Neural cell (in vitro differentiated cells): ENCODE measurements at regions not wholly inside any gene's neighbourhood (a gene's known extent, or its start where the extent isn't known, plus 50 kb on each side); places are given as distances from the start of the nearest gene placed in this dataset.

Experiments
- H2AFZ ChIP-seq: fragments of 200-600, 300-800 bp; sonication (generic), shearing (Covaris generic); 2 replicates; pipeline ENCODE4 v1.6.0; 2014; ENCODE audit warnings: low read depth, mild to moderate bottlenecking, antibody characterized with exemption, low read length, moderate library complexity
- H3F3A ChIP-seq: fragments of 200-600 bp; shearing (Covaris generic); 2 replicates; pipeline ENCODE4 v1.6.1; 2016; ENCODE audit warnings: mild to moderate bottlenecking, moderate library complexity, mixed read lengths, antibody characterized with exemption, low read length; ENCODE audit not compliant: insufficient read depth, poor library complexity, severe bottlenecking
- H3K27ac ChIP-seq: fragments of 200-600, 300-800 bp; sonication (generic), shearing (Covaris generic); 2 replicates; pipeline ENCODE4 v1.5.1; 2014; ENCODE audit warnings: mild to moderate bottlenecking, low read length, moderate library complexity
- H3K27me3 ChIP-seq: fragments of 300-800, 200-600 bp; sonication (generic), shearing (Covaris generic); 2 replicates; pipeline ENCODE4 v1.6.0; 2014; ENCODE audit warnings: mild to moderate bottlenecking, low read depth, low read length, moderate library complexity; ENCODE audit not compliant: insufficient read depth
- H3K36me3 ChIP-seq: fragments of 300-800, 200-600 bp; sonication (generic), shearing (Covaris generic); 2 replicates; pipeline ENCODE4 v1.5.1; 2014; ENCODE audit warnings: mild to moderate bottlenecking, antibody characterized with exemption, low read length, moderate library complexity; ENCODE audit not compliant: insufficient read depth
- H3K4me2 ChIP-seq: fragments of 300-800, 200-600 bp; sonication (generic), shearing (Covaris generic); 2 replicates; pipeline ENCODE4 v1.6.0; 2014; ENCODE audit warnings: mild to moderate bottlenecking, low read length
- H3K4me3 ChIP-seq: fragments of 300-800, 200-600 bp; sonication (generic), shearing (Covaris generic); 2 replicates; pipeline ENCODE4 v1.5.1; 2014; ENCODE audit warnings: mild to moderate bottlenecking, low read length, moderate library complexity
- H3K79me2 ChIP-seq: fragments of 200-600 bp; shearing (Covaris generic); replicated peaks from 2 replicates; pipeline ENCODE4 v1.6.0; 2014; ENCODE audit warnings: mild to moderate bottlenecking, low read length, moderate library complexity; ENCODE audit not compliant: insufficient read depth
- H3K9ac ChIP-seq: fragments of 300-800, 200-600 bp; sonication (generic), shearing (Covaris generic); 2 replicates; pipeline ENCODE4 v1.6.1; 2016; ENCODE audit warnings: mild to moderate bottlenecking, low read length, mixed read lengths
- H3K9me2 ChIP-seq: fragments of 200-600 bp; shearing (Covaris generic); 2 replicates; pipeline ENCODE4 v1.6.1; 2016; ENCODE audit warnings: mild to moderate bottlenecking, low read length, mixed read lengths; ENCODE audit not compliant: insufficient read depth
- H3K9me3 ChIP-seq: fragments of 200-600, 300-800 bp; sonication (generic), shearing (Covaris generic); 2 replicates; pipeline ENCODE4 v1.6.1; 2016; ENCODE audit warnings: mild to moderate bottlenecking, mixed run types, low read length, moderate library complexity, mixed read lengths
- H4K20me1 ChIP-seq: fragments of 200-600 bp; shearing (Covaris generic); 2 replicates; pipeline ENCODE4 v1.6.1; 2016; ENCODE audit warnings: mild to moderate bottlenecking, mixed run types; ENCODE audit not compliant: insufficient read depth
- EP300 ChIP-seq: fragments of 450-650 bp; conservative IDR thresholded peaks from 2 replicates; pipeline ENCODE4 v1.6.1; 2014; ENCODE audit warnings: antibody characterized with exemption, mild to moderate bottlenecking, moderate library complexity; ENCODE audit not compliant: poor library complexity, severe bottlenecking
- MXI1 ChIP-seq: fragments of 450-650 bp; conservative IDR thresholded peaks from 2 replicates; pipeline ENCODE4 v1.6.1; 2014; ENCODE audit warnings: antibody characterized with exemption, mild to moderate bottlenecking; ENCODE audit not compliant: poor library complexity, severe bottlenecking
- POLR2AphosphoS5 ChIP-seq: IDR thresholded peaks from 2 replicates; pipeline ENCODE4 v1.6.1; 2012
- RAD21 ChIP-seq: fragments of 450-650 bp; conservative IDR thresholded peaks from 2 replicates; pipeline ENCODE4 v1.6.1; 2014; ENCODE audit warnings: antibody characterized with exemption, mild to moderate bottlenecking, moderate library complexity
- SMC3 ChIP-seq: fragments of 450-650 bp; conservative IDR thresholded peaks from 2 replicates; pipeline ENCODE4 v1.6.1; 2014; ENCODE audit warnings: antibody characterized with exemption, mild to moderate bottlenecking, moderate library complexity; ENCODE audit not compliant: poor library complexity
- TAF1 ChIP-seq: IDR thresholded peaks from 2 replicates; pipeline ENCODE4 v1.6.1; 2012; ENCODE audit warnings: low read depth
- TF ChIP-seq, protein P1 (sequence below): IDR thresholded peaks from 2 replicates; pipeline ENCODE4 v1.6.1; 2012; ENCODE audit warnings: borderline replicate concordance
- TF ChIP-seq, protein P2 (sequence below): fragments of 450-650 bp; IDR thresholded peaks from 2 replicates; pipeline ENCODE4 v1.5.1; 2014; ENCODE audit warnings: antibody characterized with exemption, mild to moderate bottlenecking, moderate library complexity; ENCODE audit not compliant: poor library complexity, severe bottlenecking

DNA sequence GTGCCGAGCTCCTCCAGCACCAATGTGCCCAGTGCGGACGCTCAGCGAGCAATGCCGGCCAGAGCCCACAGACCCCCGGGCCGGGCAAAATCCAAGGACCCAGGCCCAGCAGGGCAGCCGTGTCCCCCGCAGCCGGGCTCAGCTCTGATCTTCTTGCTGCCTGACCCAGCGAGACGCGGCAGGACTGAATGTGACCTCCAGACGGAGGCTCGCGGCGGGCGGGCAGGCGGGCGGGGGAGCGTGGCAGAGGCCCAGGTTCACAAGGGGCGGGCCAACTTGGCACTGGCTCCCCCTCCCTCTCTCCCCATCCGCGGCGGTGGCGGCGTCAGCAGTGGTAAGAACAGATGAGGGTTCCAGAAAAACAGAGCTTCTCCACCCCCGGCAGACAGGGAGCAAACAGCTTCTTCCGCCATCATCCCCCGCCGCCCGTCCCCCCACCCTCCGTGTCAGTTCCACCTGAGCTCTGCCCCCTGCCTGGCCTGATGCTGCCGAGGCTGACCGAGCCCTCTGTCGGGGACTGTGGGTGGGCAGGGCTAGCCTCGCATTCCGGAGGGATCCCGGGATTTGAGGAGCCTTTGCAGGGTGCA lies 94.3 kb downstream of the RFLNA start:
- Histone ChIP-seq H4K20me1 (no peaks in the 10 kb centered on the region), H3K9ac (peak overlapping the region; percentile 54), H3K4me2 (no peak overlapping the region), H2AFZ (no peak overlapping the region), H3K9me2 (no peaks in the 10 kb centered on the region), H3K27me3 (no peaks in the 10 kb centered on the region), H3F3A (no peaks in the 10 kb centered on the region), H3K27ac (no peak overlapping the region), H3K9me3 (no peaks in the 10 kb centered on the region), H3K4me3 (peak overlapping the region; percentile 63), H3K79me2 (no peaks in the 10 kb centered on the region), H3K36me3 (no peaks in the 10 kb centered on the region)
- TF ChIP-seq, protein P1, sequence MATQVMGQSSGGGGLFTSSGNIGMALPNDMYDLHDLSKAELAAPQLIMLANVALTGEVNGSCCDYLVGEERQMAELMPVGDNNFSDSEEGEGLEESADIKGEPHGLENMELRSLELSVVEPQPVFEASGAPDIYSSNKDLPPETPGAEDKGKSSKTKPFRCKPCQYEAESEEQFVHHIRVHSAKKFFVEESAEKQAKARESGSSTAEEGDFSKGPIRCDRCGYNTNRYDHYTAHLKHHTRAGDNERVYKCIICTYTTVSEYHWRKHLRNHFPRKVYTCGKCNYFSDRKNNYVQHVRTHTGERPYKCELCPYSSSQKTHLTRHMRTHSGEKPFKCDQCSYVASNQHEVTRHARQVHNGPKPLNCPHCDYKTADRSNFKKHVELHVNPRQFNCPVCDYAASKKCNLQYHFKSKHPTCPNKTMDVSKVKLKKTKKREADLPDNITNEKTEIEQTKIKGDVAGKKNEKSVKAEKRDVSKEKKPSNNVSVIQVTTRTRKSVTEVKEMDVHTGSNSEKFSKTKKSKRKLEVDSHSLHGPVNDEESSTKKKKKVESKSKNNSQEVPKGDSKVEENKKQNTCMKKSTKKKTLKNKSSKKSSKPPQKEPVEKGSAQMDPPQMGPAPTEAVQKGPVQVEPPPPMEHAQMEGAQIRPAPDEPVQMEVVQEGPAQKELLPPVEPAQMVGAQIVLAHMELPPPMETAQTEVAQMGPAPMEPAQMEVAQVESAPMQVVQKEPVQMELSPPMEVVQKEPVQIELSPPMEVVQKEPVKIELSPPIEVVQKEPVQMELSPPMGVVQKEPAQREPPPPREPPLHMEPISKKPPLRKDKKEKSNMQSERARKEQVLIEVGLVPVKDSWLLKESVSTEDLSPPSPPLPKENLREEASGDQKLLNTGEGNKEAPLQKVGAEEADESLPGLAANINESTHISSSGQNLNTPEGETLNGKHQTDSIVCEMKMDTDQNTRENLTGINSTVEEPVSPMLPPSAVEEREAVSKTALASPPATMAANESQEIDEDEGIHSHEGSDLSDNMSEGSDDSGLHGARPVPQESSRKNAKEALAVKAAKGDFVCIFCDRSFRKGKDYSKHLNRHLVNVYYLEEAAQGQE = no peak
- no peak for TF ChIP-seq TAF1
- no peak for TF ChIP-seq RAD21
- TF ChIP-seq, protein P2, sequence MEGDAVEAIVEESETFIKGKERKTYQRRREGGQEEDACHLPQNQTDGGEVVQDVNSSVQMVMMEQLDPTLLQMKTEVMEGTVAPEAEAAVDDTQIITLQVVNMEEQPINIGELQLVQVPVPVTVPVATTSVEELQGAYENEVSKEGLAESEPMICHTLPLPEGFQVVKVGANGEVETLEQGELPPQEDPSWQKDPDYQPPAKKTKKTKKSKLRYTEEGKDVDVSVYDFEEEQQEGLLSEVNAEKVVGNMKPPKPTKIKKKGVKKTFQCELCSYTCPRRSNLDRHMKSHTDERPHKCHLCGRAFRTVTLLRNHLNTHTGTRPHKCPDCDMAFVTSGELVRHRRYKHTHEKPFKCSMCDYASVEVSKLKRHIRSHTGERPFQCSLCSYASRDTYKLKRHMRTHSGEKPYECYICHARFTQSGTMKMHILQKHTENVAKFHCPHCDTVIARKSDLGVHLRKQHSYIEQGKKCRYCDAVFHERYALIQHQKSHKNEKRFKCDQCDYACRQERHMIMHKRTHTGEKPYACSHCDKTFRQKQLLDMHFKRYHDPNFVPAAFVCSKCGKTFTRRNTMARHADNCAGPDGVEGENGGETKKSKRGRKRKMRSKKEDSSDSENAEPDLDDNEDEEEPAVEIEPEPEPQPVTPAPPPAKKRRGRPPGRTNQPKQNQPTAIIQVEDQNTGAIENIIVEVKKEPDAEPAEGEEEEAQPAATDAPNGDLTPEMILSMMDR = no peak
- TF ChIP-seq POLR2AphosphoS5 = no peak
- TF ChIP-seq MXI1 = no peak
- TF ChIP-seq EP300 = no peak

DNA sequence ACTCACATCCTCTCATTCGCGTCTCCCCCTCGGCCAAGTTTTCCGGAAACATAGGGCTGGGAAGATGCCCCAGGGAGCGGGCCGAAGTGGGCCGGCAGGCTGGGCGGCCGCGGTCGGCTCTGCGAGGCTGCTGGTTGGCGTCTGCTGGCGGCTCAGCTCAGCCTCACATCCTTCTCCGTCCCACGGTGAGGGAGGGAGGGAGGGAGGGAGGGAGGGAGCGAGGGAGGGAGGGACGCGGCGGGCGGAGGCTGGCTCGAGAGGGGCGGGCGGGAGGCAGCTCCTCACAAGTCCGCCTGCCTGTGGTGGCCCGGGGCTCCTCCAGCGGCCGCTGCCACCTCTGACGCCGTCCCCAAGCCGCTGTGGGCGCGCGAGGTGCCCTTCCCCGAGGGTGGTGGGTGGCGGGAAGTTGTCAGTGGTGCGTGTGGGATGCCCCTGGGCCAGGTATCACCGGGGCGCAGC lies 93.8 kb downstream of the RFLNA start:
- peak overlapping the region; percentile 28 for H3K27ac ChIP-seq
- peak overlapping the region; percentile 58 for H3K9ac ChIP-seq

More for the DNA sequence above, 93.8 kb downstream of the RFLNA start:
- Histone ChIP-seq H3K36me3 (no peaks in the 10 kb centered on the region), H3K9me2 (no peaks in the 10 kb centered on the region), H3F3A (no peaks in the 10 kb centered on the region), H3K79me2 (no peaks in the 10 kb centered on the region), H3K27me3 (no peaks in the 10 kb centered on the region), H3K4me3 (peak overlapping the region; percentile 63), H4K20me1 (no peaks in the 10 kb centered on the region), H3K9me3 (no peaks in the 10 kb centered on the region), H2AFZ (no peak overlapping the region), H3K4me2 (peak overlapping the region; percentile 76)
- TF ChIP-seq SMC3 (peak; percentile 15), TAF1 (no peak), RAD21 (peak; percentile 37)
- TF ChIP-seq, protein P1 = no peak
